ENCODE measurements at regions not wholly inside any gene's neighbourhood (a gene's known extent, or its start where the extent isn't known, plus 50 kb on each side); places are given as distances from the start of the nearest gene placed in this dataset.

DNA sequence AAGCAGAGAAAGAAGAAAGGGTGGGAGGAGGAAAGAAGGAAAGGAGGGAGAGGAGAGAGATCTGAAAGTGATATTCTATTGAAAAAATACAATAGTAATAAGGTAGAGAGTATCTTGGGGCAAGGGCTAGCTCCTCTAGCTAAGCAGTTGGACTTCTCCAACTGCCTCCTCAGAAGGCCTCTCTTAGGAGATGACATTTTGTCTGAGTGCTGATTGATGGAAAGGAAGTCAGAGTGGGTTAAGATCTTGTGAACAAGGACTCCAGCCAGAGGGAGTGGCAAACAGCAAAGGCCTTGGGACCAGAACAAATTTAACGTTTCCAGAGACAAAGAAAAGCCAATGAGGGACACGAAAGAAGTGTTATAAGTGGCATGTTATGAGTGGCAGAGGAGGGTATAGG is 111.8 kb upstream of the TNFAIP3 start:
- TF ChIP-seq, protein P1, sequence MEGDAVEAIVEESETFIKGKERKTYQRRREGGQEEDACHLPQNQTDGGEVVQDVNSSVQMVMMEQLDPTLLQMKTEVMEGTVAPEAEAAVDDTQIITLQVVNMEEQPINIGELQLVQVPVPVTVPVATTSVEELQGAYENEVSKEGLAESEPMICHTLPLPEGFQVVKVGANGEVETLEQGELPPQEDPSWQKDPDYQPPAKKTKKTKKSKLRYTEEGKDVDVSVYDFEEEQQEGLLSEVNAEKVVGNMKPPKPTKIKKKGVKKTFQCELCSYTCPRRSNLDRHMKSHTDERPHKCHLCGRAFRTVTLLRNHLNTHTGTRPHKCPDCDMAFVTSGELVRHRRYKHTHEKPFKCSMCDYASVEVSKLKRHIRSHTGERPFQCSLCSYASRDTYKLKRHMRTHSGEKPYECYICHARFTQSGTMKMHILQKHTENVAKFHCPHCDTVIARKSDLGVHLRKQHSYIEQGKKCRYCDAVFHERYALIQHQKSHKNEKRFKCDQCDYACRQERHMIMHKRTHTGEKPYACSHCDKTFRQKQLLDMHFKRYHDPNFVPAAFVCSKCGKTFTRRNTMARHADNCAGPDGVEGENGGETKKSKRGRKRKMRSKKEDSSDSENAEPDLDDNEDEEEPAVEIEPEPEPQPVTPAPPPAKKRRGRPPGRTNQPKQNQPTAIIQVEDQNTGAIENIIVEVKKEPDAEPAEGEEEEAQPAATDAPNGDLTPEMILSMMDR (IDR thresholded peaks at IDR 0.05): no peak
- TF ChIP-seq EZH2 (IDR thresholded peaks at IDR 0.05; ENCODE audit: borderline replicate concordance, insufficient read depth, low read depth, low read length, poor library complexity, severe bottlenecking): no peak
